Omental fat pad (tissue), 3 donors: ENCODE measurements at regions not wholly inside any gene's neighbourhood (a gene's known extent, or its start where the extent isn't known, plus 50 kb on each side); places are given as distances from the start of the nearest gene placed in this dataset.

Experiments used
- ATAC-seq: fragments of 150-250 bp; one replicate; pipeline ENCODE4 v1.9.1; 2016; ENCODE audit warnings: mild to moderate bottlenecking, moderate library complexity; ENCODE audit not compliant: low FRiP score
- DNase-seq: peaks from one replicate; pipeline ENCODE4 v3.0.0-alpha.2; 2019; ENCODE audit warnings: low spot score
- CTCF ChIP-seq, 3 donors: fragments of 450-650 bp; IDR thresholded peaks; one replicate each; pipeline ENCODE4 v1.5.1; 2016 to 2017; ENCODE audit warnings: antibody characterized with exemption in 3 of 3, mild to moderate bottlenecking in 3 of 3, moderate library complexity in 2 of 3

DNA sequence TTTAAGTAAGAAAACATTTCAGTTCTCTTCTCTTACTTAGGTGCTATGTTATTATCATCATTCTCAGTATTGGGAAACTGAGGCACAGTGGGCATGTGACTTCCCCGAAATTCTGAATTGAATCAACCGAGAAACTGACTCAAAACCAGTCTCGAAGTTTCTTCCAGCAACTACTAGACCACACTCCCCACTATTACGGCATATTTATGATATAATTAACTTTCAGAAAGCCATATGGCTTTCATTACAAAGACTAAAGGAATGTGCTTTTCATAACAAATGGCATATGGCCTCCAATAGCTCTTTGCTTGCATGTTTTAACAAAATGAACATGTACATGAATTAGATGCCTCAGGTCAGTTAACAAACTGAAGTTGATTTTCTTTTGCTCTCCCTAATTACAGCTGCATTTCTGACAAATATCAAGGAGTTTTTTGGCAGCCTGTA is 182.9 kb upstream of the SLC38A2 start:
- no peak for TF ChIP-seq CTCF (IDR thresholded peaks at IDR 0.05)
- ATAC-seq (no peak), DNase-seq (no peak)

DNA sequence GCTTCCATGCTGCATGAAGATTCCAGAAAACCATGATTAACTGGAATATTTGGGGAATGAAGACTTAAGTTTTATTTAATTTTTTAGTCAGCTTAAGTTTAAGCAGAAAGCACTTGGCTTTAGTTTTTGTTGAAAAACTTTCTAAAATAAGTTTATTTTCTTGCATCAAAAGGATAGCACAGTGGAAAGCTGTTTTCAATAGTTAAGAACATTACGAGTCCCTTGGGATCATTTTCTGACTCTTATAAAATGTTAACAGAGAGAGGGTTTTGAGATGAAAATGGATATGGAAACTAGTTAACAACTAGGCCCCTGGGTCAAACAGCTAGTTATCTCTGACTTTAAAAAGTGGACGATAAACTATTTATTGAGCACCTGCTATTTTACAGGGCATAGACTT is 181.9 kb upstream of the SLC38A2 start:
- DNase-seq (no peak), ATAC-seq (no peak)
- TF ChIP-seq CTCF (IDR thresholded peaks at IDR 0.05): no peak

GRCh38 chr12:46553911-46554310 is 181.3 kb upstream of the SLC38A2 start:
- ATAC-seq (no peak), DNase-seq (no peak)
- no peak for TF ChIP-seq CTCF (IDR thresholded peaks at IDR 0.05)

DNA sequence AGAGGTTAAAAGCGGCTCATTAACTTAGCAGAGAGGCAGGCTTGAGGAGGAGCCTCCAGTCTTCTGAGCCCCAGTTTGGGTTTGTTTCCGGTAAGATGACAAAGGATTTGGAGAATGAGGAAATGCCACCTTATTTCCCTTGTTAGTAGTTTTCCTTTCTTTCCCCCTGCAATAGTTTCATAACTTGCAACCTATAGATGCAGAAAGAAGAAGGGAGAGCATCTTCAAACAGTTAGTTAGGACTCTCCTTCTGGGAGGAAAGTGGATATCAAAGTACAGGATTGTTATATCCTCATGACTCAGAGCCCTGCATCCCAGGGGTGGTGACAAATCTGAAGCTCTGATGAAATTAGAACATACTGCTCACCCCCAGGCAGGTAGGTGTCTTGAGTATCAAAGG is 180.7 kb upstream of the SLC38A2 start:
- ATAC-seq (no peak), DNase-seq (no peak)
- no peak for TF ChIP-seq CTCF (IDR thresholded peaks at IDR 0.05)

DNA sequence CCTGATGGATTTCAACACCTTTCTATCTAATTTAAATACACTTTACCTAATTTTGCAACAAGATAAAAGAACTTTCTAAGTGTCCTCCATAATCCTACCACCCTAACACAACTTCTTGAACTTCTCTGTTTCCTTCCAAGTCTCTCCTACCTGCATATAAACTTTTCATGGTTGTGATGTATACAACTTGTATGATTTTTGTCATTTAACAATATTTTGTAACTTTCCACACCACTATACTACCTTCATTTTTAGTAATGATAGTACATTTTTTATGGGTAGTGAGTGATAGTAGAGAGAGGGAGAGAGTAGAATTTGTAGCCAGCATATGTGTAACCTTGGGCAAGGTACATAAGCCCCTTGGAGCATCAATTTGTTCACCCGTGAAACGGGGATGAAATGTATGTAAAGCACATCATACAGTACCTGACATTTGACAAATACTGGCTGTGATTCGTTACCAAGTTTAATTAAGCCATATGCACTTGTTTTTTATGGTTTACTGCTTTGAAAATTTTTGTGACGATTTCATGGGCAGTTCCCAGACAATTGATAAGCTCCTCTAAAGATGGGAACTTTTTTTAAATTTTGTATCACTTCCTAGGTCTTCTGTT is 177.8 kb upstream of the SLC38A2 start:
- TF ChIP-seq CTCF (IDR thresholded peaks at IDR 0.05): no peak
- ATAC-seq (no peak), DNase-seq (no peak)

- no peak for TF ChIP-seq CTCF (IDR thresholded peaks at IDR 0.05)
- DNase-seq (no peak), ATAC-seq (no peak)
These were observed 177.1 kb upstream of the SLC38A2 start for GRCh38 chr12:46549527-46550265.

GRCh38 chr12:46548605-46549071 is 176.1 kb upstream of the SLC38A2 start:
- DNase-seq: no peak
- no peak for ATAC-seq
- TF ChIP-seq CTCF (IDR thresholded peaks at IDR 0.05): no peak
